Midbrain (tissue), 1 donor: ENCODE measurements at regions not wholly inside any gene's neighbourhood (a gene's known extent, or its start where the extent isn't known, plus 50 kb on each side); places are given as distances from the start of the nearest gene placed in this dataset.
"Not testable (repeated sequence)": the region's sequence is repeated elsewhere in the genome, so short reads cannot be mapped to it uniquely, and the experiment has no call there.

Experiments
- DNase-seq: peaks from one replicate; lab custom pipeline; 2025; lab: John Stamatoyannopoulos, UW

- DNase-seq: no peak
Measured at GRCh38 chr2:185507719-185508118, 230.9 kb upstream of the FSIP2 start.

- DNase-seq: no peak
Measured at GRCh38 chr2:185510060-185510459, 228.5 kb upstream of the FSIP2 start.

- no peak for DNase-seq
Measured at GRCh38 chr2:185511925-185512324, 226.7 kb upstream of the FSIP2 start.

- DNase-seq: no peak
Measured at GRCh38 chr2:185522472-185522871, 216.1 kb upstream of the FSIP2 start.

- DNase-seq: not testable (repeated sequence)
Measured at GRCh38 chr2:185524242-185524641, 214.4 kb upstream of the FSIP2 start.

GRCh38 chr2:185526161-185526560, 212.4 kb upstream of the FSIP2 start:
- DNase-seq: no peak

GRCh38 chr2:185531721-185532120, 206.9 kb upstream of the FSIP2 start:
- no peak for DNase-seq

GRCh38 chr2:185537689-185538088, 200.9 kb upstream of the FSIP2 start:
- no peak for DNase-seq

GRCh38 chr2:185567196-185567595, 171.4 kb upstream of the FSIP2 start:
- no peak for DNase-seq

GRCh38 chr2:185567940-185568339, 170.7 kb upstream of the FSIP2 start:
- DNase-seq: no peak

GRCh38 chr2:185578322-185578721, 160.3 kb upstream of the FSIP2 start:
- no peak for DNase-seq

GRCh38 chr2:185583058-185583816, 155.4 kb upstream of the FSIP2 start:
- DNase-seq: no peak

GRCh38 chr2:185585165-185585564, 153.4 kb upstream of the FSIP2 start:
- DNase-seq: not testable (repeated sequence)

GRCh38 chr2:185591276-185591675, 147.3 kb upstream of the FSIP2 start:
- not testable (repeated sequence) for DNase-seq

GRCh38 chr2:185607945-185608344, 130.7 kb upstream of the FSIP2 start:
- DNase-seq: no peak

- DNase-seq: no peak
Measured at GRCh38 chr2:185608799-185609198, 129.8 kb upstream of the FSIP2 start.

- DNase-seq: no peak
Measured at GRCh38 chr2:185610301-185610700, 128.3 kb upstream of the FSIP2 start.

- DNase-seq: no peak
Measured at GRCh38 chr2:185618625-185619024, 120.0 kb upstream of the FSIP2 start.

- DNase-seq: no peak
Measured at GRCh38 chr2:185625604-185626003, 113.0 kb upstream of the FSIP2 start.

- DNase-seq: no peak
Measured at GRCh38 chr2:185628985-185629384, 109.6 kb upstream of the FSIP2 start.

GRCh38 chr2:185633621-185634020, 105.0 kb upstream of the FSIP2 start:
- no peak for DNase-seq

- no peak for DNase-seq
Measured at GRCh38 chr2:185638771-185639170, 99.8 kb upstream of the FSIP2 start.

- no peak for DNase-seq
Measured at GRCh38 chr2:185640588-185640987, 98.0 kb upstream of the FSIP2 start.

GRCh38 chr2:185643434-185643833, 95.2 kb upstream of the FSIP2 start:
- DNase-seq: no peak
